ENCODE measurements at regions not wholly inside any gene's neighbourhood (a gene's known extent, or its start where the extent isn't known, plus 50 kb on each side); places are given as distances from the start of the nearest gene placed in this dataset.
A peak's percentile ranks its signal among the peaks of the same experiment; 100 is the strongest.

DNA sequence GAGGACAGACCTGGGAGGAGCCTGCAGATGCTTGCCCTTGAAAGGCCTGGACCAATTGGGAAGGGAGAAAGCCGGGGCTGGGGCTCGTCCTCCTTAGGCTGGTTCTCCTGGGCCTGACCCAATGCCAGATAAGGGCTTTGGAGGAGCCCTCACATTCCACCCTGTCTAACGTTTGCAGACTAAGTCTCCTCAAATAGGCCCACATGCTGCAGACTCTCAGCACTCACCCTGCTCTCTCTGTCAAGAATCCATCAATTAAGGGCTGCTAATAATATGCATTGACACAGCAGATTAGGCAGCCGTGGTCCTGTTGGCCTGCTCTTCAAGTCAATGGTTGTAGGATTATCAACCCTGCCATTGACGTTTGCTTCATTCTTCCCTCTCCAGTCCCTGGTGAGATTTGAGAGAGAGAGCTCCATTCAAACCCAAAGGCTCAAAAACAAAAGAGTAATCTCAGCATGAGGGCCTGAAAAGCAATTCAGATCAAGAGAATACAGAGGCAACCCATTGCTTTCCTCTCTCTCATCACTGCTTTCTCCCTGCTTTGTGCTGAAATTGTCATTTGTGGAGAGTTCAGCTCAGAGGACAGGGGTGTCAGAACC, 167.6 kb downstream of the INSIG2 start:
- DNase-seq: no peak

DNA sequence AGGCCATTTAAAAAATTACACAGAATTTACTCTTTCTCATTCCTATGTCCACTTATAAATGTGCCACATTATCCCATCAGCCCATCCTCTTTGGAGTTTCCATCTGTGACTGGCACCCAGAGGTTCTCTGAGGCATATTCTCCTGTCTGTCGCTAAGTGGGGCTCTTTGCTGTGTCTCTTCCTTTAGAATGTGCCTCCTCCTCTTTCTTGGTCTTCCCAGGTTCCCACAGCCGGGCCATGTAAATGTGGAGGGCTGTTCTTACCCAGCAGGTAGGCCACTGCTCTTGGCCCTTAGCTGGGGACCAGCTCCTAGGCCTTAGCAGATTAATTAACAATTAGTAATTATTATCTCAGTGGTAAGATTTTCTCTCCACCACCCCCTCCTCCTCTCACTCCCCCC, 167.0 kb downstream of the INSIG2 start:
- DNase-seq: no peak

DNA sequence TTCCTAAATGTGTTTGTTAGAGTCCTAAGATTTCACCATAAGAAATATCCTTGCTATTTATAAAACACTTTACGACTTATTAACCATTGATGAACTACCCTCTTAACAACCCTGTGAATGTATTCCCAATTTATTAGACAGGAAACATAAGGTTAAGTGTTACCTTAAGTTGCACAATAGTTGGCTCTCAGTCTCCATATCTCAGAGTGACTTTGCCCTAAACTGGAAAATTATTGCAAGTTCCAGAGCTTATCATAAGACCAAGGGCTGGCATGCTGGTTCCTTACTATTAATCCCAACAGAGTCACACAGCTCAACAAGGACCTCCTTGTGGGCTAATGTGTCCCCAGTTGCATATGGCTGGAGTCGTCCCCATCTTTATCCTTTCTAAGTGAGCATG, 165.8 kb downstream of the INSIG2 start:
- no peak for DNase-seq

DNA sequence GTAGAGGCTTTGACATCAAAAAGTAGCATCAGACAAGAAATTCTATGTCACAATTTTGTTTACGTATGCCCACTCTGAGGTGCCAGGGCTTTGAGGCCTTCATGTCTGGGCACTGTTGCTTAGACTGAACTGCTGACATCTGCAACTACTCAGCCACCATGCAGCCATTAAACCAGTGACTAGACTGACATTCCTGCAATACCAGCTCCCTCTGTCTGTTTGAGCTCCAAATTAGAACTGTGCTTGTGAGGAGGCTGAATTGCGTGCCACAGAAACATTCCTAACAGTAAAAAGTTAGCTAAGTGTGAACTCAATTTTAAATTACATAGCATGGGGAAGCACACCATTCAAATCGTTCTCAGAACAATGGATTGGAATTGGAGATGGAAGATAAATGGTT, 163.2 kb downstream of the INSIG2 start:
- DNase-seq: no peak

DNA sequence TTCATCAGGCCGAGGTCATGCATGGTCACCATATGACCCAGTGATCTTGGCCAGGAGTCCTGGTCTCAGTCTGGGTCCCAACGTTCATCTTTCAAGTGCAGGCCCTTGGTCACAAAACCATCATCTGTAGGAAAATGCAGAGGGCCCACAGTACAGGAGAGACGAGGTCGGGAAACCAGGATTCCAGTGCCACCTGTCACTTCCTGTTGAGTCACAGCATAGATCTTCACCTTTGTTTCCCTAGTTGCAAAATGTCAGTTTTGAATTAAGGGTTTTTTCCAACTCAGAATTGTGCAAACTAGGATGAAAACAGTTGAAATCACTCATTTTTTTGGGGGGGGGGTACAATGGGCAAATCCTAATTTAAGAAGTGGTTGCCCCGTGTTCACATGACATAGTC, 162.2 kb downstream of the INSIG2 start:
- DNase-seq: no peak

DNA sequence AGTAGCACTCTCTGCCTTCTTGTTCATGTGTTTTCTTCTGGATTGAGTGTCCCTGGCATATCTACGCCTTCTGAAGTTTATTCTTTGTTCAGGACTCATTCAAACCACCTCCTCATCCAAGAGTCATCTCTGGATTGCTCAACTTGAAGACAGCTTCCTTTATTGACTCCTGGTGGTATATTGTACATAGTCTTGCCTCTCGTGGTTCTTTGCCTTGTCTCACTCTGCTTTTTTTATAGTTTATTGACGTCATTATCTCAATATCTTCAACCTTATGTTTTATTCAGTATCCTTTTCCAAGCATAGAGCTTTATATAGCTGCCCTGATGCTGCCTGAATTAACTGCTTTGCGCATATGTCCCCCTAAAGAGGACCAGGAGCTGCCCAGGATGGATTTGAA, 161.7 kb downstream of the INSIG2 start:
- no peak for DNase-seq

DNA sequence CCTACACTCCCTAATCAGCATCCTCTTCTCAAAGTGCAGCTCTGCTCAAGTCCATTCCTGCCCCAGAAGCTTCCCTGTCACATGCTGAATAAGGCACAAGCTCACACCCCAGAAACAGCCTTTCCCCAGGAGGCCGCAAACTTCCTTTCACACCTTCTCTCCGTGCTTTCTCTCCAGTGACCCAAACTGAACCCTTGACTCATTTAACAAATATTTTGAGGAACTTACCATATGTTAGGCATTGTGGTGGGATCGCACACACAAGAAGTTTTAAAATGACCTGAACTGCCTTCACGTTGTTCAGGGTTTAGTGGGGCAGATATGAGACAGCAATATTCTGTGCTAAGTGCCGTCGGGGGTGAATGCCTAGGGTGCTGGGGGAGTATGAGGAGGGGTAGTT, 161.3 kb downstream of the INSIG2 start:
- DNase-seq: no peak

DNA sequence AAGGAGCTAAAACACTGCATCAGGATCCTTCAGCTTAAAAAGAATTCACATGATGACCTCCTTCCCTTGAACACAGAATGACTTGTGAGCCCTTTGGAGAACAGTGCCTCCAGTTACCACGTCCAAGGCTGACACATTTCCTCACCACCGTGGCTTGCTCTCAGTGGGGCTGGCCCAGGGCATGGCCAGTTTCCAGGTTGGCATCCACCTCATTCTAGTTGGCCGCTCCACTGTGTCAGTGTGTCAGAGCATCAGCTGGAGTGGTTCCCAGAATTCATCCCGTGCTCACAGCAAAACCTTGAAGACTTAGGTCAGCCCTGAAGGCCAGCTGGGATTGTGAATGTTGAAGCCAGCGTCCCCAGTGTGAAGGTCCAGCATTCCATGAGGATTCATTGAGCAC, 158.5 kb downstream of the INSIG2 start:
- DNase-seq: no peak

DNA sequence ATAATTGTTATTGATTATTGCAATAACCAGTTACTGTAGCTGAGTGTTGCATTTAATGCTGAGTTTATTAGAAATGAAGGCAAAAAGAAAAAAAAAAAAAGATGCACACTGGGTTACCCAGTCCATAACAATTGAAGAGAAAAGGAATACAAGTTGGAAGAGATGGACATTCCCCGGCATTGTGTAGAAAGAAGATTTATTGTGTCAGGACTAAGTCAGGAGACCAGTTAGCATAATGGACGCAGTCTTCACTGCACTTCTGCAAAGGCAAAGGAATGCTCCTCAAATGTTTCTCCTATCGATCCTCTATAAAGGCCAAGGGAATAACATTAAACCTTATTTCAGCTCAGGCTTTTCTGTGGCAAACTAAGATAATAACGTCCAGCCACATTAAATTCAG, 157.8 kb downstream of the INSIG2 start:
- no peak for DNase-seq

DNA sequence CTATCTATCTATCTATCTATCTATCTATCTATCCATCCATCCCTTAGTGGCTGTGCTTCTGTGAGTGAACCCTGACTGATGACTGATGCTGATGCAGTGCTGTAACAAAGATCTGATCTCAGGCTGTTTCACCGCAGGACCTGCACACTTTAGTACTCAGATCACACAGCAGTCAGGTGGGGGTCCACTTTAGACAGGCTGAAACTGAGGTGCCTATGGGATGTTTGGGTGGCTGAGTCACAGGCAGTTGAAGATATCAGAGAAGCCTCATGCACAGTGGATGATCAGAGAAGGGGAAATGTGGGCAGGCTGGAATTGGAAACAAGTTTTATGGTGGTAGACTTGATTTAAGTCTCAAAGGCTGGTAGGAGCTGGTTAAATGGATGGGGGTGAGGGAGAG, 156.4 kb downstream of the INSIG2 start:
- no peak for DNase-seq

DNA sequence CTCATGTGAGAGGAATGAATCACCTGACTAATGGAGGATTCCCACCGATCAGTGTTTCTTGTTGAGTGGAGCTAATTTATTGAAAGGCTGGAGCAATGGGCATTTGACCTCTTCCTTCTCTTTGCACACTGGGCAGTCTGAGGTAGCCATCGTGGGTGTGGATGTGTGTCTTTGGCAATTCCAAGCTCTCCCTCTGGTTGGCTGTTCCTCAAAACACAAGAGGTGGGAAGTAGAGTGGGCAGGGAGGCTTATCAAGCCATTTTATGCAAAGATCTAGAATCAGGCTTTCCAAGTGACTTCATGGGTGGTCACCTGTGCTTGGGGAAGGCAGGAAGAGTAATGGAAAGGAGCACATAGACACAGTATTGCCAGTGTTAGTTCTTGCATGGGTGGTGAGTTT, 154.8 kb downstream of the INSIG2 start:
- no peak for DNase-seq

DNA sequence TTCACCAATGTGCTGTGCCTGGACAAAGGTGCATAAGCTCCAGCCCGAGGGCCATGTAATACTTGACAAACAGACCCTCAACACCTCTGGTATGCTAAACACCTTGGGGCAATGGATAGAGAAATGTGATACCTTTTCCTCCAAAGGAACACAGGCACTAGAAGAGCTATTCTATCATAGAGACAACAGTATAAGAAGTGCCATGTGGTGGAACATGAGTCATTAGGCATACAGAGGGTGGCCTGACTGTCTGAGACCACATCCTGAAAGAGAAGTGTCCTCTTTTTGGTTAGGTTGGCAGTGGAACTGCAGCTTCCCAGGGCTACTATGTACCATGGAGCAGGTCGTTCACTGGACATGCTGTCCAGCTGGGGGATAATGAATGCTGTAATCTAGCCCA, 153.9 kb downstream of the INSIG2 start:
- DNase-seq: no peak

DNA sequence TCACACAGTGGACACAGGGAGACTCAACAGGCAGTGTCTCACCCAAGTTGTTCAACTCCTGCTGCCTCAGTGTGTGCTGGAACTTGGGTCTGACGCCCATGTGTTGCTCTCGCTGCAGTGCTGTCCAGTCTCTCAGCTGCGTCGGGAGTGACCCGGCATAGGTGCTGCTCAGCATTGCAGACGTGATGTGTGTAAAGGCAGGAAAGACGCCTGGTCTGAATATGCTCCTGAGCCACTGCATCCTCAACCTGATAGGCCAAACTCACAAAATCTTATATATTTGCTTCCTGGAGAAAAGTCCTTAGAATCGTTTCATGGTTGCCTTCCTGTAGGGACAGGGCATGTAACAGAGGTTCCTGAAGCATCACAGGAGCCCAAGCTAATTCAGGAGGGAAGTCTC, 152.9 kb downstream of the INSIG2 start:
- no peak for DNase-seq

DNA sequence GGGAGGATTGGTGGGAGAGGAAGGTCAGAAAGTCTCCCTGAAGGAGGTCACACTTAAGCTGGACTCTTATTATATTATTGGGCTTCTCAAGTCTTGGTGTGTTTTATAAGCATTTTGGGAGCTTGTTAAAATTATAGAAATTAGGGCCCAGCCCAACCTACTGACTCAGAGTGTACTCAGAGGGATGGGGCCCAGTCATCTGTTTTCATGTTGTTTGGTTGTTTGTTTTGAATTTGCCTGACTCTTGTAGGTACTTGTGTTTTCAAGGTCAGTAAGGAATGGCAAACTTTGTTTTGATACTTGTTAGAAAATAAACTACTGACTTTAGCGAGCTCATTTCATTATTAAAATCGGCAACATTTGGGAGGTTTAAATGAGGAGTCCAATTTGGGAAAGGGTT, 152.0 kb downstream of the INSIG2 start:
- no peak for DNase-seq

DNA sequence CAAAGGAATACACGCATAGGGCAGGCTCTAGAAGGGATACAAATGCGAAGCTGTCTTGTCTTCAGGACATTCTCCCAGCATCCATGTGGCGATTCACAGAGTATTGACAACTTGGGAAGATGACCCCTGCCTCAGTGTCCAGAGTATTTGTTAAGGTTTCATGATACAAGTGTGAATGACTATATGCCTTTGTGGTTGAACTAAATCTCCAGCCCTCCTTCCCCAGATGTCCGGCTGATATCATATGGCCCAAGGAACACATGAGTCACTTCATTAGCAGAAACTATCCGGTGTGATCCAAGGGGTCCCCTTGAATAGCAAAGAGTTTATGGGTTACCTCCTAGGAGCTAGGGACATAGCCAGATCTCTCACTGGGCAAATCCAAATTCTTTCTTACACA, 151.0 kb downstream of the INSIG2 start:
- DNase-seq: no peak

DNA sequence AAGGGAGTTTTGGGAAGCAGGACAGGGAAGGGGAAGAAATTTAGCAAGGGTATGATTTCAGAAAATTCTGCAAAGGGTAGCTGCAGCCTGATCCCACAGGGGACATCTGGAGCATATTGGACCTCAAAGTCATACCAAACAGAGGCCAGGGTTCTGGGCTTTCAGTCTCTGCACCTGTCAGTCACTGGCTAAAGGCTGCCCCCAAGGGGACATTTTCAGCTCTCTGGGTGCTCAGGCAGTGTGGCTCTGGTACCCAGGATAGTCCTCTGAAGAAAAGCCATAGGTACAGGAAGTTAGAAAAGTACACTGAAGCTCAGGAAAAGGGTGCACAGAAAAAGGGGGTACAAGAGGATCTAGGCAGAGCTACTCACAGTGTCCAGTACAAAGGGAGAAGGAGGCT, 149.2 kb downstream of the INSIG2 start:
- no peak for DNase-seq

DNA sequence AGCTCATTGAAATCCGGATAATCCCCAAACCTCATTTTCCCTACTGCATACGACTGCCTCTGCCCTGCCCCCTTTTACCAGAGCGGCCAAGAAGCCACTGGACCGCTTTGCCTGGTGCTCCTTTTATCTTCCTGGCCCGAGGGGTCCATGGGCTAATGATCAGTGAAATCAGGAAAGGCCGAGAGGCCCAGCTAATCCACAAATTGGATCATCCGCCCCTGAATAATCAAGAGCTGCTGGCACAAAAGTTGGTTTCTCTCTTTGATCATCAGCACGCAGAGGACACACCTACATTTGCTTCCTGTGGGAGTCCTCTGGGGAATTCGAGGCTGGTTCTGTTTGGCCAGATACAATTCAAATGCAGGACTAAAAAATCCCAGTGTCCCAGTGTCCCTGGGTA, 144.5 kb downstream of the INSIG2 start:
- no peak for DNase-seq

DNA sequence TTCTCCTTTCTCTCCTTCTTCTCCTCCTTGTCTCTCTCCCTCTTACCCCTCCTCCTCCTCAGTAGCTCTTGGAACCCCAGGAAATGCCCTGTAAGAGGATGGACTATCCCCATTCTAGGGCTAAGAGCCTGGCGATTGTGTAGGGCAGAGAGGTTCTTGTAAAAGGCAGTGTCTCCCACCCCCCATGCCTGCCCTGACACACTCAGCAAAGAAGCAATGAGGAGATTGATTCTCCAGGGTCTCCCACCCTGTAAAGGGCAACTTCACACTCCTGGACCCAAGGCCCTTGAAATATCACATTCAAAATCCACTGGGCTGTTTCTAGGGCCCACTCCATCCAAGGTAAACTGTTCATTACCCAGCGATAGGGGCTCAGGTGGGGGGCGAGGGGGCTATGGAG, 144.1 kb downstream of the INSIG2 start:
- no peak for DNase-seq

DNA sequence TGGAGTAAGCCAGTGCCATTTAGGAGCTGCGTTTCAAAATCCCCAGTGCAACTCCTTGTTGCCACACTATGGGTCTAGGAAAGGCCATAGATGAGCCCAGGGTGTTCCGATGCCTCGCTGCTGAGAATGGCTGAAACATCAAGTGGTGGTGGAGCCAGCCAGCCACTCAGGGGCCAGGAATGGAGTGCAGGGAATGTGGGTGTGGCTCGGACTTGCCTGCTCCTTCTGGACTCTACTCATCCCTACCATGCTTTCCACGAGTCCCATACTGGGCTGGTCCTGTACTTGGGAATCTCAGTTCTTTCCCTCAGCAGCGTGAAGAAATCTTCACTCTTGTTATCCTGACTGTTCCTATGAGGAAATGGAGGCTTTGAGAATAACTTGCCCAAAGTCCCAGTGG, 143.5 kb downstream of the INSIG2 start:
- no peak for DNase-seq

DNA sequence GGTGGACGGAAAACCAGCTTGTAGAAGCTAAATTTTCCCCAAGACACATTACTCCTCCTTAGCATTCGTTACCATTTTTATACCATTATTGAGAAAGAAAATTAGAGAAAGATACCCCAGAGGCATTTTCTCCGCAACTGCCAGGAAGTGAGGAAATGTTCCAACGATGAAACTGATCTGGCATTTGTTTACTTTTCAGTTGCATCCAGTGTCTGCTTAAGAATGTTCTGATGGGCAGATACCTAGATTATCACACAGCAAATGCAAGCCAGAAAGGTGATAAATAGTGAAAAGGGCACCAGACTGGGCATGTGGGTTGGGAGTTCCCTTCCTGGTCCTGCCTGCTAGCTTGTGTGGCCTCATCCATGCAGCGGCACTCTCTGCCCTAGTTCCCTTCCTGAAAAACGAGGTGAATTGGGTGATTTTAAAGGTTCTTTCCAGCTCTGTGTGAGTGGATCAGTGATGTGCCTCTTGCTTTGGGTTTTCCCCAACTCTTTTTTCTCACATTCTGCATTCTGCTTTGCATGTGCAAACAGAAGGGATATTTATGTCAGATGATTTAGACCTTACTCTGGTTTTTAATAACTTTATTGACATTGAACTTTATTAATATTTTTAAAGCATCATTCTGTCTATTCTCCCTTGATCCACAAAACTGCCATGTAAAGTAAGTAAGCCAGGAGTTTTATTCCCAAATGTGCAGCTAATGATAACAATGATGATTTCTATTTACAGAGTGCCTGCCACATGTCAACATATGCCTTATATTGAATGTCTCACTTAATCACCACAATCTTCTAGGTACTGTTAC, 139.6 kb downstream of the INSIG2 start:
- DNase-seq: no peak

DNA sequence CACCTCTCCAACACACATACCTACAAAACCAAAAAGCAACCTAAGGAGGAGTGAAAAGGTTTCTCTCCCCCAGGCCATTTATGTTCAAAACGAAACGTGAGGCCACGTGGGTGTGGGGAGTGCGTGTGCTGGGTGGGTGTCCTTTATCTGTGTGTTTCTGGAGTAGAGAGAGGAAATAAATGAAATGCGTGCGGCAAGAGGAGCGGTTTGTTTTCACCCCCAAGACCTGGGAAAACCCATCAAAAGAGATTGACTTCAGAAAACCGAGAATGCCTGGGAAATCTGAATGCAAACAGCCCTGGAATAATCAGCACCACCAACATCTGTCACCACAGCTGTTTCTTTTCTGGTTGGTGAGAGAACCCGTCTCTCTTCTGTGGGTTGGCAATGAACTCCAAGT, 137.4 kb downstream of the INSIG2 start:
- DNase-seq: no peak

DNA sequence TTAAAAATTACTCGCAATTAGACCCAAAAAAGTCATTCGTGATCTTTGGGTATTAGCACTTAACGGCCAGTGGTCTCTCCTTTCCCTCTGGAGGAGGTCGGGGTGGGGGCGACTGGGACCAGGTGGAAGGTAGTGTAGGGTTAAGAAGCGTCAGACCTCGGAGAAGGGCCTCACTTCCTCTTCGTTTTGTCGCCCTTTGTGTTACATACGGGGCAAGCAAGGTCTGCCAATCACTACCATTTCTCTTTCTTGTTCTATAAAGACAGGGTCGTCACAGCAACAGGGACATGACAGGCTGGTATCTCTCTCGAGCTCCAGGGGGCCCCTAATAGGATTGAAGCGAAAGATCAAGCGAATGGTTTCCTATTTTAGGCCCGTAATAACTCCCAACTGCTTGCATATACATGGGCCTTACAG, 136.6 kb downstream of the INSIG2 start:
- DNase-seq: no peak

DNA sequence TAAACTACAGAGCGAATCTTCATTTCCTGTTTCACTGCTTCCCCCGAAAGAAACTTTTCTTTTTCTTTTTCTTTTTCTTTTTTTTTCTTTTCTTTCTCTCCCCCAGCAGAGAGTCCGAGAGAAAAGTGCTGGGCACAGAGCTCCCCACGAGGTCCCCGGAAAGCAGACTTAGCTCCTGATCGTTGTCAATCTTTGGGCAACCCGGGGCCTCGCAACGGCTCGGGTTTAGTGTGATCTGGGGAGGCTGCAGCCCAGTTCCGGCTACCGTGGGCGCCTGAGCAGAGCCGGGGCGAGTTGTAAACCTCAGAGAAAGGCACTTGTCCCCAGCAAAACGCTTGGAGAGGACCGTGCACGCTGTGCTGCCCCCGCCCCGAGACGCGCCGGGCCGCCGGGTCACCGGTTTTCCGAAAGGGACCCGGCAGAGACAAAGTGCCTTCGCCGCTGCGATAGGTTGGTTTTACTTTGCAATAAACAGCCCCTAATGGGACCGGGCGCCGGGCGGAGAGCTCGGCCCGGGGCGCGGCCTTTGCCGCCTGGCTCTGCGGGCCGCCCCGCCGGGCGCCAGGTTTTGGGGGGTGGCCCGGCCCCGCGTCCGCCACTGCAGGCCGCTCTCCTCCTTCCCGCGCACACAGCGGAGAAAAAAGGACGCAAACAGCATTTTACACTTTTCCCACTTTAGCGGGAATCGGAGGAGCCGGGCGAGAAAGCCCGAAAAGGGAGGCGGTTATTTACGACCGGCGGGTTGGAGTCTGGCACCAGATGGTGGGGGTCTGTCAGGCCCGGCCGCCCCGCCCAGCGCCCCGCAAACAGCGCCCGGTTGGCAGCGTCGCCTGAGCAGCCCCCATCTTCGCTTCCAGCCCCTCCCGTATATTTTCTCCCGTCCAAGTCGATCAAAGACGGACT, 136.0 kb downstream of the INSIG2 start:
- DNase-seq: peak; percentile 35 to 46

DNA sequence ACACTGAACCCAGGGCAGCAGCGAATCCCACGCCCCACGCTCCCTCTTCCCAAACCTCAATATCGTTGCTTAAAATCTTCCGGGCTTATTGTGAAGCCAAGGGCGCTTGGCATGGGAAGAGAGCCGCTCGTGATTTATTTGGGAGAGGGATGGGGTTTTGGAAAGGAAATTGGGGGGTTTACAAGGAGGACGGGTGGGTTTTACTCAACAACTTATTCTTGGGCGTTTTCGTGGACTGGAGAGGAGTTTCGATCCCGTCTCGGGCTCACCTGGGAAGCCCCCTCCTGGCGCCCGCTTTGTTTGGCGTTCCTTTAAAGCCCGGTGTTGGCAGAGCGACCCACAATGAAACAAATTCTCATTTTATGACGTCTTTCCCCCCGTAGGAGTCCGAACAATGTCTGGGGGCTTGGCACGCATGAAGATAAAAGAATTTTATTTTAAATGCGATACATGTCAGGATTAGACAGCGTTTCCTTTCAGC, 135.3 kb downstream of the INSIG2 start:
- DNase-seq: no peak
